Brain microvascular endothelial cell (primary cell): ENCODE measurements at regions not wholly inside any gene's neighbourhood (a gene's known extent, or its start where the extent isn't known, plus 50 kb on each side); places are given as distances from the start of the nearest gene placed in this dataset.

Experiments
- DNase-seq: peaks from one replicate; pipeline ENCODE4 v3.0.0-alpha.2; 2020
- H3K27ac ChIP-seq: fragments of 250-450 bp; sonication (Bioruptor Pico); 2 replicates; pipeline ENCODE4 v1.5.1; 2020; ENCODE audit warnings: mild to moderate bottlenecking, moderate library complexity
- H3K27me3 ChIP-seq: fragments of 250-450 bp; sonication (Bioruptor Pico); replicated peaks from 2 replicates; pipeline ENCODE4 v1.5.1; 2020; ENCODE audit warnings: mild to moderate bottlenecking
- H3K36me3 ChIP-seq: fragments of 250-450 bp; sonication (Bioruptor Pico); replicated peaks from 2 replicates; pipeline ENCODE4 v1.5.1; 2020; ENCODE audit warnings: mild to moderate bottlenecking
- H3K4me3 ChIP-seq: 2 replicates; pipeline ENCODE4 v1.5.1; 2011; ENCODE audit warnings: low read depth, mild to moderate bottlenecking, control low read depth, low read length, moderate library complexity
- in situ Hi-C: cut with HindIII; loops from 2 replicates; pipeline ENCODE4 v1.10.0; 2017; ENCODE audit warnings: low sequenced_read_pairs, low pct_ligation_motif_present
- TF ChIP-seq, protein P1 (sequence below): IDR thresholded peaks from 2 replicates; pipeline ENCODE4 v1.5.1; 2011; ENCODE audit warnings: low read depth, mild to moderate bottlenecking, moderate library complexity, low read length, control low read depth, inconsistent platforms; ENCODE audit errors: missing control alignments

DNA sequence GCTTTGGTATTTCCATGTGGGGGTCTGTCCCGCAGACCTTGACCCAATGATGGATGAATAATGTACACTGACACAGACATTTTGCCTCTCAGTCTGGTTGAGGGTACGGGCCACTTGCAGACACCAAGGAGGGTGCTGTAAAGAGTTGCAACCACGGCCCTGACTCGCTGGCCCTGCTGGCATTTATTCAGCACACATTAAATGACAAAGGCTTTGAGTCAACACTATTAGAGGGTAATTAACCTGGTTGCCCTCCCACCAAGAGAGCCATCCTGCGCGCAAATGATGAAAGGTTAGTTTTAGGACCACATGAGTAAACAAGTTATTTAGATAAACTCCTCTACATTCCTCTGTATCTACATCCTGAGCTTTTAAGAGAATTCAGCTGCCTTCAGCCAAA is 308.9 kb upstream of the MMS22L start:
- no peaks in the 10 kb centered on the region for H3K27me3 ChIP-seq
- in situ Hi-C loops: no loop called here
- TF ChIP-seq, protein P1, sequence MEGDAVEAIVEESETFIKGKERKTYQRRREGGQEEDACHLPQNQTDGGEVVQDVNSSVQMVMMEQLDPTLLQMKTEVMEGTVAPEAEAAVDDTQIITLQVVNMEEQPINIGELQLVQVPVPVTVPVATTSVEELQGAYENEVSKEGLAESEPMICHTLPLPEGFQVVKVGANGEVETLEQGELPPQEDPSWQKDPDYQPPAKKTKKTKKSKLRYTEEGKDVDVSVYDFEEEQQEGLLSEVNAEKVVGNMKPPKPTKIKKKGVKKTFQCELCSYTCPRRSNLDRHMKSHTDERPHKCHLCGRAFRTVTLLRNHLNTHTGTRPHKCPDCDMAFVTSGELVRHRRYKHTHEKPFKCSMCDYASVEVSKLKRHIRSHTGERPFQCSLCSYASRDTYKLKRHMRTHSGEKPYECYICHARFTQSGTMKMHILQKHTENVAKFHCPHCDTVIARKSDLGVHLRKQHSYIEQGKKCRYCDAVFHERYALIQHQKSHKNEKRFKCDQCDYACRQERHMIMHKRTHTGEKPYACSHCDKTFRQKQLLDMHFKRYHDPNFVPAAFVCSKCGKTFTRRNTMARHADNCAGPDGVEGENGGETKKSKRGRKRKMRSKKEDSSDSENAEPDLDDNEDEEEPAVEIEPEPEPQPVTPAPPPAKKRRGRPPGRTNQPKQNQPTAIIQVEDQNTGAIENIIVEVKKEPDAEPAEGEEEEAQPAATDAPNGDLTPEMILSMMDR: no peak
- H3K36me3 ChIP-seq: no peaks in the 10 kb centered on the region
- no peak overlapping the region for H3K27ac ChIP-seq
- no peak for DNase-seq
- no peak overlapping the region for H3K4me3 ChIP-seq

DNA sequence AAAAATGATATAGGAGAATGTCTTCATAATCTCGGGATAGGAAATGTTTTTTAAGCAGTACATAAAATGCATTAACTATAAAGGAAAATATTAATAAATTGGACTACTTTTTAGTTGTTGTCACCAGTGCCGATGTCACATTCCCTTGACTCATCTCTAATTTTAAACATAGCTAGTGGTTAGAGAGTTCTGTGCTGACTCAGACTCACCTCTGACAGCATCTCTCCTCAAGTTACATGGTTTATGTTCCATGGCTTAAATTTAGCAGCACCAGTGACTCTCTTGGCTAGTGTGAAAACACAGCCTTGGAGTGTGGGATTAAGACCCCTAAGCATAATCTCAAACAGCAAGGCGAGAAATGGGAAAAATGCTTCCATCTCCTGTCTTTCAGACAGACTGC is 311.8 kb upstream of the MMS22L start:
- no peaks in the 10 kb centered on the region for H3K27me3 ChIP-seq
- in situ Hi-C loops: no loop called here
- no peaks in the 10 kb centered on the region for H3K36me3 ChIP-seq
- DNase-seq: peak; percentile 34
- H3K27ac ChIP-seq: no peak overlapping the region
- TF ChIP-seq, protein P1: no peak
- no peak overlapping the region for H3K4me3 ChIP-seq

- TF ChIP-seq, protein P1: no peak
- no peaks in the 10 kb centered on the region for H3K27me3 ChIP-seq
- in situ Hi-C loops: no loop called here
These were observed 338.1 kb upstream of the MMS22L start for GRCh38 chr6:97621111-97621510.

GRCh38 chr6:97626671-97627441 is 343.8 kb upstream of the MMS22L start:
- in situ Hi-C loops: no loop called here
- TF ChIP-seq, protein P1: no peak
- DNase-seq: peak; percentile 9
- H3K4me3 ChIP-seq: peak overlapping the region; percentile 20
- H3K36me3 ChIP-seq: no peaks in the 10 kb centered on the region
- no peaks in the 10 kb centered on the region for H3K27me3 ChIP-seq
- H3K27ac ChIP-seq: no peak overlapping the region

More at GRCh38 chr6:97621111-97621510, 338.1 kb upstream of the MMS22L start:
- H3K27ac ChIP-seq: no peak overlapping the region
- H3K4me3 ChIP-seq: no peak overlapping the region
- no peaks in the 10 kb centered on the region for H3K36me3 ChIP-seq
- no peak for DNase-seq

DNA sequence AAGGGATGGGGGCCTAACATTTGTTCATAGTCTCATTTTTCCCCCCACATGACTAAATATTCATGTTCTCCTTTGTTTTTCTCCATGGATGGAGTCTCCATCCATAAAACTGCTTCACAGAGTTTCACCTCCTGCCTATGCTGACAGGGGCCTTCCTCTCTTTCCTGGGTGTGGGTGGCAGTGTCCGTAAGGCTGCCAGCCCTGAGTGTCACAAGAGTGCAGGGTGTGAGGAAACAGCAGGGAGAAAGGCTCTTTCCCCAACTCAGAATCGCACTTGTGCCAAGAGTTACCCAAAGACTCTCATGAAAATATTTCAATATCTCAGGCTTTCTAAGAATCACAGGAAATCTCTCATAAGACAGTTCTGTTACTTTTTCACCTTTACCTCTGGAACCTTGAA is 346.2 kb upstream of the MMS22L start:
- in situ Hi-C loops: no loop called here
- TF ChIP-seq, protein P1: no peak
- Histone ChIP-seq H3K27me3 (no peaks in the 10 kb centered on the region), H3K27ac (no peak overlapping the region), H3K36me3 (no peaks in the 10 kb centered on the region), H3K4me3 (no peak overlapping the region)
- no peak for DNase-seq

- DNase-seq: peak; percentile 24
- Histone ChIP-seq H3K36me3 (no peaks in the 10 kb centered on the region), H3K4me3 (no peak overlapping the region), H3K27ac (no peak overlapping the region), H3K27me3 (no peaks in the 10 kb centered on the region)
- in situ Hi-C loops: no loop called here
- TF ChIP-seq, protein P1: no peak
These were observed 347.6 kb upstream of the MMS22L start for GRCh38 chr6:97630604-97631003.
